Renal pelvis (tissue), 1 donor: ENCODE measurements at regions not wholly inside any gene's neighbourhood (a gene's known extent, or its start where the extent isn't known, plus 50 kb on each side); places are given as distances from the start of the nearest gene placed in this dataset.

Source experiments
- DNase-seq: peaks from one replicate; pipeline ENCODE4 v3.0.0-alpha.2; 2013

DNA sequence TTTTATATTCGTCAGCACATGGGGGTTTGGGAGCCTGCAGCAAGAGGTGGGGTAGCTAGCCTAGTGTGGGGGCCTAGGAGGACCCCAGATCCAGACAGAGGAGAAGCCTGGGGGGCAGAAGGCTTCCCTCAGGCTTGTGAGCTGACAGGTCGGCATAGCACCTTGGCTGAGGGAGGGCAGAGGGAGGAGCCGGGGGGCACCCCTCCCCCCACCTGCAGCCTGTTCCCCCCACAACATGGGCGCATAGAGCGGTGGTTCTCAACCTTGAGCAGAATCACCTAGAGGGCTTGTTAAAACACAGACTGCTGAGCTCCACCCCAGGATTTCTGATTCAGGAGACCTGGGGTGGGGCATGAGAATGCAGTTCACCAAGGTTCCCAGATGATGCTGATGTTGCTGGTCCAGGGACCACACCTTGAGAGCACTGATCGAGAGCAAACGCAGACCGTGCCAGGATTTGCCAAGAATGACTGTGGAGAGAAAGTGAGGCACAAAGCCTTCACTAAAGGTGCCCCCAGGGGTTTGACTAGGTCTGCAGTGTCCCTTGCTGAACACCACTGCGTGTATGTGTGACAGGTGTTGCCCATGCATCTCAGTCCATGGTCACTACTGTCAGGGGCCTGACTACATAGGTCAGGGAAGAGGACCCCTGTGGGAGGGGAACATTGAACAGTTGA is 163.3 kb downstream of the MACROH2A1 start:
- no peak for DNase-seq

DNA sequence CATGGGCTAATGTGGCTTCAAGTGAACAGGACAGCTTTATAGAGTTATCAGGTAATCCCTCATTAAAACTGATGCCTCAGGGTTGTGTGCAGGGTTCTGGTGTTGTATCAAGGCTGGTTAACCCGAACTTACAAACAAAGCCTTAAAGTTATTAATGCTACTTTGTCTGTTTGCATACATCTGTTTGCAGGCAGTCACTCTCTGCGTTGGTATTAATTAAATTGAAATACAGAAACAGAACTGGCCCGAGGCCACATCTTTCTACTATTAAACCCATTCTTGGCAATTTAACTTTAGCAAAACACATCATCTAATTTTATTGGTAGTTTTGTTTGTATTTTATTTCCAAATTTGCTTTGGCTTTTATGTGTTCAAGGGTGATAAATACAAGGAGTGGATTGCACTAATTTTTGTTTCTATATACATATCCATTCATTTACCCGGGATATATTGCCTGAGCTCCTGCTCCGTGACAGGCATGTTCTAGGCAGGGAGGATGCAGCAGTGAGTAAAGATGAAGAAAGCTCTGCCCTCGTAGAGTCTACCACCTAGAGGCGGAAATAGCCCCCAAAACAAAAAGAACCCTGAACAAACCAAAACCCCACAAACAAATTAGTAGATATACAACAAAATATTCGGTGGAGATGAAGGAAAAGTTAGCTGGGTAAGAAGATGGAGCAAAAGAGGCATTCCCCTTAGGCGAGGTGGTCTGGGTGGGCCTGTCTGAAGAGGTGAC is 164.2 kb downstream of the MACROH2A1 start:
- no peak for DNase-seq

DNA sequence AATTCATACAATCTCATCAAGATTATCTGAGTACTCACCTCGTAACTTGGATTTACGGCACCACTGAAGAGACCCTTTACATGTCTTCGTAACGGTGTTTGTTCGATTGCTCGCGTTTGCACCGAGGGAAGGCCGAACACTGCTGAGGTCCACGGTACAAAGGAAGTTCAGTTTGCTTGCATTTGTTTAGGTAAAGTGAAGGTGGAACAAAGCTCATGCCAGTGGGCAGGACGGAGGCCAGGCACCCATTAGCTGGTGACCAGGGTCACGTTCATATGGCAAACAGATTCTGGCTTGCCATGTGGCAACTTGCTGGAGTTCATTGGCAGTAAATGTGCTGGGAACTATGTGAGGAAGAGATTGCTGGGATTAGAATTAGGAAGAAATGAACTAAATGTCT is 164.8 kb downstream of the MACROH2A1 start:
- no peak for DNase-seq

DNA sequence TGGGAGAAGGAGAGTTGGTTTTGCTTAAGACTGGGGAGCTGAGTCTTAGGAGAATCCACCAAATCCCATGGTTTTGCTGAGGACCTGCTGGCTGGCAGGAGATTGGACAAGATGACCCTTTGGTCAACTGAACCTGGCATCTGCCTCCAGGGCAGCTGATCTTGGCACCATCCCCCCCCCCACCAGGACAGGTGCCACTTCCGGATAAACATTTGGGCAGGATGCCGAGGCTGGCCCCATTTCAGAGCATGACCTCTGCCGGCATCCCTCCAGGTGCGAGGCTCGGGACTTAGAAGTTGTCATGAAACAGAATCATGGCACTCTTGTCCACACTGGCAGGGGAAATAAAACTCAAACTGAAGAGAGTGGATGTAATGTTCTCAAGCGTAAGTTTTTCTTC is 165.6 kb downstream of the MACROH2A1 start:
- DNase-seq = no peak

GRCh38 chr5:135232958-135233357 is 166.1 kb downstream of the MACROH2A1 start:
- DNase-seq = no peak

GRCh38 chr5:135231289-135231688 is 167.7 kb downstream of the MACROH2A1 start:
- DNase-seq = no peak

DNA sequence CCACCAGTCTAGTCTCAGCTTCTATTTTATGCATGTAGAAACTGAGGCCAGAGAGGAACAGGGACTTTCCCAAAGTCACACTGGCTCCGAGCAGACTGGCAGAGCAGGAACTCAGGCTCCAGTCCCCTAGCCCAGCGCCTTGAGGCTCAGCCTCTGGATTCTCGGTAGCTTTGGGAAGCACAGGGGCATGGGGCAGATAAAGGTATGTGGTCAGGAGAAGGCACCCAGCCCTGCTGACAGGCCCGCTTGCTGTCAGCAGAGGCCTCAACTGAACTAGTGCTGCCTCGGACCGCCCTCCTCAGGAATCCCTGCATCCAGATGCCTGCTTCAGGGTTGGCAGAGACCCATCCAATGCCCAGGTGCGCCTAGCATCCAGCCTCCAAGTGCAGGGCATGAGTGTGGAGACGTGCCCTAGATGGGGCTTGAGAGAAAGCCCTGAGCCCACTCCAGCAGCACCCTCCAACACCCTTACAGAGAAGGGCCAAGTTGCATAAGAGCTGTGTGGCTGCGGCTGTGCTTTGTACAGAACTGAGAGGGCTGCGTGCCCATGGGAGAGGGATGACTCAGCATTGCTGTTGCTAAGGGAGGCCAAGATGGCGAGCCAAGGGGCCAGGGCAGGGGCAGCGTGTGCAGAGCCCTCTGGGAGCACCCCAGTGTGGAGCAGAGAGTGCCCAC is 168.6 kb downstream of the MACROH2A1 start:
- no peak for DNase-seq

GRCh38 chr5:135229679-135230132 is 169.3 kb downstream of the MACROH2A1 start:
- no peak for DNase-seq

DNA sequence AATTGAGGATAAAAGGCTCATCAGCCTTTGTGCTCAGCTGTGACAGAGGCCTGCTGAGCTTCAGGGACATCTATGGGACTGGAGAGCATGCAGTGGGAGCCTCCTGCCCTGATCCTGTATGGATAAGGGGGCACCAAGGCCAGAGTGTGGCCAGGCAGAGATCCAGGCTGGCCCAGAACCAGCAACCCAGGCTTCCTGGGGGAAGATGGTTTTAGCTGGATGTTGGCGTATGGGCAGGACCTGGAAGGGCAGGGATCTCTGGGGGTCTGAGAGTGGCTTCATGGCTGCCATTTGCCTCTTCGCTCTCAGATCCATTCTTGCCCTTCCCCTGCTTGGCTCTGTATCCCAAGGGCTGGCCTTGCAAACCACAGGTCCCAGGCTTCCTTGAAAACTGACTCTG is 169.9 kb downstream of the MACROH2A1 start:
- DNase-seq = no peak

DNA sequence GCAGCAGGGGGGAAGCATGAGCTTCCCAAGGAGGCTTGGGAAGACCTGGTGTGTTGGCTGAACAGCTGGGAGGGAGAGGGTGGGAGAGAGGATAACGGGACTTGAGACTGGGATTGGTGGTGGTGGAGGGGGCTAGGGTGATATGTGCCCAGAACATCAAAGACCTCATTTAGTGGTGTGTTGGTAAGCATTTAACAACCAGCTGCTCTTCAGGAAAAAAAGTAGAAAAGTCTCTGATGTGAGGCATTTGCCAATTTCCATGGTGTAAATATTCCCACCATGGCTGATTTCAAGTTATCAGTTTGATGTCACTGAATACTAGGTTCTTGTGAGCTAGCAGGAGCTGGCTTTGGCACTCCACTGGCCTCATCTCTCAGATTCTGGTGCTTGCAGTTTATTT is 170.8 kb downstream of the MACROH2A1 start:
- DNase-seq = no peak

- no peak for DNase-seq
These were observed 171.7 kb downstream of the MACROH2A1 start for GRCh38 chr5:135227064-135228022.

DNA sequence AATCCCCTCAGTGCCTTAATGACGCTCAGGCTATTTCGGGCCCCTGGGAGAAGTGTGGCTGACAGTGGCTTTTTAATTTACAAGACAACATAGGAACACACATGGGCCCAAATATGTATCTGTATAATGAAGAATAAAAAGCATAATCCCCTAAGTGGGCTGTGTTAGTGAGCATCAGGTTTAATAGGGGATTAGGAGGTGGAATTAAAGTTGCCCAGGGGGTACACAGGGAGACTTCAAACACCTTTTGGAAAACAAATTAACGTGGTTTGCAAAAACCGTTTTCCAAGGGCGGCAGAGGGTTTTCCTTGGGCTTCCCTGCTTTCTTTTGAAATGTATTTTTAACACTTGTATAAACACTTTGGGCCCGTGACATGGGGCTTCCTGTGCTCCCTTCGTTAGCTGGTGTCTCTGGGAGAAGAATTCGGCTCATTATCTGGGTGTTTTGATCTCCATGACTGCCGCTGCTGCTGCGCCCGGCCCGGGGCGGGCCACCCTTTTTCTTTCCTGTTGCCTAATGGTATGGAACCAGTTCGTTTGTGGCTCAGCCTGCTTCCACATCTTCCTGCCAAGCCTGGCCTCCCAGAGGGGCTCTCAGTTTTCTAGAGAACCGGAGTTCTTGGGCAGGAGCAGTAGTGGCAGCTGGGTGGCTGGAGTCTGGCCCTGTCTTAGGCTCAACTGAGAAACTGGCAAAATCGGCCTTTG is 173.0 kb downstream of the MACROH2A1 start:
- DNase-seq = no peak

- DNase-seq = no peak
These were observed 175.0 kb downstream of the MACROH2A1 start for GRCh38 chr5:135223891-135224625.

GRCh38 chr5:135223404-135223803 is 175.6 kb downstream of the MACROH2A1 start:
- no peak for DNase-seq

- no peak for DNase-seq
These were observed 176.3 kb downstream of the MACROH2A1 start for GRCh38 chr5:135222771-135223170.

DNA sequence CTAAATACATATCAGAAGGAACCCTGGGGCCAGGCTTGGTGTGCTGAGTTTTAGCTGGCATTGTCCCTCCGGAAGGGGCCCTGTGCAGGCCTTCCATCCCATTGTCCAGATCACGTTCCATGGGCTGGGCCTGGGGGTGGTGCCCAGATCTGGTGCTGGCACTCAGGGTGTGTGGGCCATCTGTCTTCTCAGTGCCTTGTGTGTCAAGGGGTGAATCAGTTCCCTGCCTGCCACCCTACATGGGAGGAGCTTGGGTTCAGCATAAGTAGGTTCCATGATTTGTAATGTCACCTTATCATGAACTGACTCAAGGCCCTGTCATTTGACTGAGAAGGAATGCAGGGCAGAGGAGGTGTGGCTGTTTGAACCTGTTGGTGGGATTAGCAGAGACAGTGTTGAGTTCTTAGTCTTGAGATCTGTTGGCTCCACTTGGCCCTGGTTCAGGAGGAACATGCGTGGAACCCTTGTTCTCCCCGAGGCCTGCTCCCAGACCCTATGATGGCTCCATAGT is 176.8 kb downstream of the MACROH2A1 start:
- DNase-seq = no peak

GRCh38 chr5:135221696-135222095 is 177.3 kb downstream of the MACROH2A1 start:
- no peak for DNase-seq

GRCh38 chr5:135221187-135221473 is 177.9 kb downstream of the MACROH2A1 start:
- DNase-seq = no peak

DNA sequence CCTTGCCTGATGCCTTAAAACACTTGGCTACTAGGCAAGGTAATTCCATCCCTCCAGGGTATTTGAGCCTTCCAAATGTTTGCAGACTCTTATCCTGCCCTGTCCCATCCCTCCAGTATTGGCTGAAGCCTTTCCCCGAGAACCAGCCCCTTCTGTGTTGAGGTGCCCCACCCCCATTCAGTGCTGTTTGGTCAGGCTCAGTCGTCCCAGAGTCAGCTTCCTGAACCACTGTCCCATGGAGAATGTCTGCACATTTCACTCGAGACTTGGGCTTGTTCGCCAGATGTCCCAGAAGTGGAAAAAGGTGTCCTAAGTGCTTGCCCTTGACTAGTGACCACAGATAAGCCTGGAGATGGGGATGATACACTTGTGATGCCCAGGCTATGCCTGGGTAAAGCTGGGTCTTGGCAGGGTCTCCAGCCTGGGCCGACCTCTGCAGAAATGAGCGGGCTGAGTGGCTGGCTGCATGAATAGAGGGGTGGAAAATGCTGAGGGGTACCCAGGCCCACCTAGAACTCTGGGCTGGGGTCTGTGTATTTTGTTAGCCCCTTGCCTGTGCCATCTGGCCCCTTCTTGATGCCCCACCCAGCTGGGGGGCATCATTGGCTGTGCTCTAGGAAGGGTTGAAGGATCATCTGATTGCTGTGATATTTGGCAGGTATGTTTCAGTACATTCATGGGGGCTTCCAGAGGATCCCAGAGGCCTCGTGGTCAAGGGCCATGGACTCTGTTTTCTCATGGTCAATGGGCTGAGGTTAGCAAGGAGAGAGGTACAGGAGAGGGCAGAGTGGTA is 178.4 kb downstream of the MACROH2A1 start:
- no peak for DNase-seq

DNA sequence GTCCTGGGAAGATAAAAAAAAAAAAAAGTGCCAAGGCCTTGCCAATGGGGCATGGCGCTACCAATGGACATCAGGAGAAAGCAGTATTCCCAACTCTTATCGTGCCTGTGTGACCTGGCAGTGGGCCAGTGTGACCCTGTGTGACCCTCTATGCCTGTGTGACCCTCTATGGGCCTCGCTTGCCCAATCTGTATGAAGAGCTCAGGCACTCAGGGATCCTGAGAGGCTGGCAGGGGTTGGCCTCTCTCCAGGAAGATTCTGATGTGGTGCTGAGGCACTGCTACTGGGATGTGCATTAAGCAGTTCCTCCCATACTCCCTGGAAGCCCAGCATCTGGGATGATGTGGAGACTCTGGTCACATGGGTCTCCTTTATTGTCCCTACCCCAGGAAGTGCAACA is 179.2 kb downstream of the MACROH2A1 start:
- DNase-seq = no peak
